HG03342 (cell line): ENCODE measurements at regions not wholly inside any gene's neighbourhood (a gene's known extent, or its start where the extent isn't known, plus 50 kb on each side); places are given as distances from the start of the nearest gene placed in this dataset.
"Not testable (repeated sequence)": the region's sequence is repeated elsewhere in the genome, so short reads cannot be mapped to it uniquely, and the experiment has no call there.

Source experiments
- ATAC-seq: cut with Tn5 transposase; IDR thresholded peaks from one replicate; pipeline ENCODE4 v1.9.1; 2021; ENCODE audit warnings: mild to moderate bottlenecking, moderate library complexity; ENCODE audit not compliant: unreplicated experiment

- no peak for ATAC-seq
These were observed 102.2 kb downstream of the TMX1 start for GRCh38 chr14:51342226-51342625.

GRCh38 chr14:51351997-51352396 lies 112.0 kb downstream of the TMX1 start:
- ATAC-seq, result no peak

GRCh38 chr14:51353901-51354300 lies 113.9 kb downstream of the TMX1 start:
- no peak for ATAC-seq

GRCh38 chr14:51354846-51355245 lies 114.8 kb downstream of the TMX1 start:
- no peak for ATAC-seq

- no peak for ATAC-seq
These were observed 116.3 kb downstream of the TMX1 start for GRCh38 chr14:51356381-51356780.

DNA sequence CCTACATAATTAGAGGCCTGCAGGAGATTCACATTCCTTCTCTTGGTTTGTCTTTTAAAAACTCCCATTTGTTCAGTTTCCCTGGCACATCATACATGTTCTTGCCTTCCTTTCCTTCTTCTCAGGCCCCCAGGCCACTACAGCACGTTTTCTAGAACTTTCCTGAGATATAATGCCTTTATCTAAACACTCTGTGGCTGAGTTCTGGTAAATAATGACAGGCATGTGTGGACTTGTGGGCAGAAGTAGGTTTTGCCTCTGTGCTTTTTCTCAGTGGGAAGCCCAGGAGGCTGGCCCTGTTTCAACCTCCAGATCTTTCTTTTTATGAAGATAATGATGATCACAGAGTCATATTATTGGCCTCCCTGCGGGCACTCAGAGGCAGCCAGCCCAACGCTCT lies 117.2 kb downstream of the TMX1 start:
- ATAC-seq, result no peak

- ATAC-seq, result no peak
These were observed 120.5 kb downstream of the TMX1 start for GRCh38 chr14:51360592-51360991.

- no peak for ATAC-seq
These were observed 125.4 kb downstream of the TMX1 start for GRCh38 chr14:51365241-51365965.

DNA sequence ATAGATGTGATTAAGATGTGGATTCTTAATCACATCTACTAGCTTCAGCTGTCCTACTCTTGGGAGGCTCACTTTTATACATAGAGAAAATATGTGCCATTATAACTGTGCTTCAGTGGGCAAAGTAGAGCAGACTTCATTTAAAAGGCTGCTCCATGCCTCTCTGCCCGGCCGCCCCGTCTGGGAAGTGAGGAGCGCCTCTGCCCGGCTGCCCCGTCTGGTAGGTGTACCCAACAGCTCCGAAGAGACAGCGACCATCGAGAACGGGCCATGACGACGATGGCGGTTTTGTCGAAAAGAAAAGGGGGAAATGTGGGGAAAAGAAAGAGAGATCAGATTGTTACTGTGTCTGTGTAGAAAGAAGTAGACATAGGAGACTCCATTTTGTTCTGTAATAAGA lies 126.4 kb downstream of the TMX1 start:
- ATAC-seq, result not testable (repeated sequence)

- not testable (repeated sequence) for ATAC-seq
These were observed 127.0 kb downstream of the TMX1 start for GRCh38 chr14:51366866-51367599.

- ATAC-seq, result no peak
These were observed 127.5 kb downstream of the TMX1 start for GRCh38 chr14:51367600-51367931.

GRCh38 chr14:51368721-51369163 lies 128.7 kb downstream of the TMX1 start:
- ATAC-seq, result no peak

- ATAC-seq, result no peak
These were observed 129.8 kb downstream of the TMX1 start for GRCh38 chr14:51369814-51370213.

DNA sequence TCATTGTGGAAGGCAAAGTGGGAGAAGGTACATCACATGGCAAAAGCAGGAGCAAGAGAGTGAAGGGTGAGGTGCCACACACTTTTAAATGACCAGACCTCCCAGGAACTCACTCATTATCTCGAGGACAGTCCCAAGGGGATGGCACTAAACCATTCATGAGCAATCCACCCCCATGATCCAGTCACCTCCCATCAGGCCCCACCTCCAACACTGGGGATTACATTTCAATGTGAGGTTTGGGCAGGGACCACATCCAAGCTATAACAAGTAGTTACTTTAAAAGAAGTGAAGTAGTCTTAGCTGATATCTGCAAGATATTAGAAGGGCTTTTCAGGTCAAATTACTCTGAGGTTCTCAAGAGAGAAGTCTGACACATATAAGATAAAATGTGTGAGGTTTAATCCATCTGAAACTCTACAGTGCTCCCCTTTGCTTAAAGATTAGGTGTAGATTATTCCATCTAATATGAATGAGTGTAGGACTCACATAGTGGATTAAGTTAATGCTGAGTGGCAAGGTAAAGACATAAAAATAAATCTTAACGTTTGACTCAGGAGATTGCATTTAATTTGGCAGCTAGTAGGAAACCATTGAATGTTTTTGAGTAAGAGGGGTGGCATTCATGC lies 130.8 kb downstream of the TMX1 start:
- ATAC-seq, result no peak

DNA sequence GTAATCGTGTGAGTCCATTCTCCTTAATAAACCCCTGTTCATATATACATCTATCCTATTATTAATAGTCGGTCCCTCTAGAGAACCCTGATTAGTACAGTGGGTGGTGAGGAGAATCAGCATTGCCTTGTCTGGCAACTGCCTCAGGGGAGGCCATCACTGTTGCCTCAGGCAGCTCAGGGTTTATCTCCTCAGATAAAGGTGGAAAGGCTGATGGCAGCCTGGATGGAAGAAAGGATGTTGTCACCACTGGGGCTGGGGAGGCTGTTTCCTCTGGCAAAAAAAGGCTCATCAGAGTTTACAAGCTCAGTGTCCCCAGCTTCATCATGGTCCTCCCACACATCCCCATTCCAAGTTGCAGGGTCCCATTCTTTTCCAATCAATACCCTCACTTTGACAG lies 137.1 kb downstream of the TMX1 start:
- ATAC-seq, result not testable (repeated sequence)

DNA sequence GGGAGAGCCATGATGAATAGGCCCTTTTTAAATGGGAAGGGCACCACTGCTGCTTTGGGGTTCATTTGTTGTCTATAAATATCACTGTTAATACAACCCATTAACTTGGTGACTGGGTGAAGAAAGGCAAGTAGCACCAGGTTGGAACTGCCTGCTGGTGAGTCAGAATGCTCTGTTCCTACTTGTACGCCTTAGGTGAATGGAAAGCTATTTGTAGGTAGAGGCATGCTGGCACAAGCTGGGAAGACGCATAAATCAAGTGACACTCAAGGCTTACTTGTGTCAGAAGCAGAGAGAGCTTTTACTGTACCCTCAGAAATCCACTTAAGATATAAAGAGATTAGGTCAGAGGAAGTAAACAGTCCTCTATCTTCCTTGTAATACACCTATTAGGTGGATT lies 142.5 kb downstream of the TMX1 start:
- ATAC-seq, result no peak

DNA sequence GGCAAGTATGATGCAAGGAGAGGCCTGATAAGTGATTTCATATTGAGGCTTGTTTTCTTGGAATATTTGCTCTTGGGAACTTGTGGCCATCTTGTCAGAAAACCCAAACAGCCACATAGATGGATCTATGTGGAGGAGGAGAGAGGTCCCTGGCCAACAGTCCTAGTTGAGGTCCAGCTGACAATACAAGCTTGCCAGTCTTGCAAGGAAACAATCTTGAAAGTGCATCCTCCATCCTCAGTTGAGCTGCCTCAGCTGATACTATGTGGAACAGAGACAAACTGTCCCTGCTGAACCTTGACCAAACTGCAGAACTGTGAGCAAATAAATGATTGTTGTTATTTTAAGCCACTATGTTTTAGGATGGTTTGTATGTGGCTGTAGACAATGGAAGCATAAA lies 146.4 kb downstream of the TMX1 start:
- no peak for ATAC-seq

- no peak for ATAC-seq
These were observed 147.1 kb downstream of the TMX1 start for GRCh38 chr14:51386983-51387735.

DNA sequence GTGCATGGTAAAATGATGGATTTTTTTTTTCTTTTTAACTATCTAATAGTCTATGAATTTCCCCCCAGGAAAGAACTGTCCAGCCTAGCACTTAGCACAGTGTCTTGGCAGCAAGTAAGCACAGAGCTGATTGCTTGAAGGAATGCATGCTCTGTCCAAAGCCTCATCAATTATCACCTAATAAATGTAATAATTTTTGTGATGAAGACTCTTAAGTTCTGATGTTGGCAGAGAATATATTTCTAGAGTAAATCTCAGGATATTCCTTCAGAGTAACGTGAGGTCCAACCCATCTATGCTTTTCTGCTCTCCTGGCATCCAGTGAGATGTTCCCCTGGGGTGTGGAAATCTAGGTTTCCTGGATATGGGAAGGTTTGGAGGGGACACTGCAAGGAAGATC lies 152.4 kb downstream of the TMX1 start:
- ATAC-seq, result no peak

GRCh38 chr14:51394384-51394783 lies 154.3 kb downstream of the TMX1 start:
- no peak for ATAC-seq

GRCh38 chr14:51394804-51395203 lies 154.8 kb downstream of the TMX1 start:
- ATAC-seq, result no peak
